ENCODE measurements at regions not wholly inside any gene's neighbourhood (a gene's known extent, or its start where the extent isn't known, plus 50 kb on each side); places are given as distances from the start of the nearest gene placed in this dataset.
A peak's percentile ranks its signal among the peaks of the same experiment; 100 is the strongest.

DNA sequence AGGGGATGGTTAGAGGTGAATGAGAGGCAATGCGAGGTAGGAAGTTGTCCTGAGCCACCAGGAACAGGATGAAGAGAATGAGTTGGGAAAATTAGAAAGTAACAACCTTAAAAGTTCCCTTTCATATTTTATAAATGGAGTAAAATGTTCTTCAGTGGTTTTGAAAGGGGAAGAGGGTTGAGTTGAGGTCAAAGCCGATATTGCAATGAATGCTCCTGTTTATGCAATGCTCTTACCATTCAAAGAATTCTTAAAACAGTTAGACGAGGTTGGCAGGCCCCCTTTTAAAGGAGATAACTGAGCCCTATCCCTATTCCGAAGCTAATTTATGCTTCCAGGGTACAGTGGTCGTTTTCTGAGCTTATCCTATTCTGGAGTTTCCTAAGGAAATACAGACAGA lies 2110.3 kb upstream of the CELF4 start:
- DNase-seq (ENCODE audit: low spot score), result no peak

DNA sequence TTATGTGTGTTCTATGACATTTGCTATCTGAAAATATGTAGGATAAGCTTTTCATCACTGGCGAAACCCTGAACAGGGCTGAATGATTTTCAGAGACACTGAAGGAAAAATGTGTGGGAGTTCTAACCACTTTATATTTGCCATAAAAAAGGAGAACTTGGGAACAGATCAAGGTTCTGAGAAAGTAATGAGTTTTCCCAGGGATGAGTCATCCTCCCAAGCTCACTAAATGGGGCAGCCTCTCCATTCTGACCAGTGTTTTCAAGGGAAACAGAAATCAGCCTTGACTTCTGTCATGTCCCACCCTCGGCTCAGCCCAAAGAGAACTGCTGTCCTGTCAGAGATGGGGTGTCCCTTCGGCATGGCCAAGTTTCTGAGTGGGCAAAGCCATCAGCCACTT lies 2109.8 kb upstream of the CELF4 start:
- DNase-seq (ENCODE audit: low spot score), result peak; percentile 41

DNA sequence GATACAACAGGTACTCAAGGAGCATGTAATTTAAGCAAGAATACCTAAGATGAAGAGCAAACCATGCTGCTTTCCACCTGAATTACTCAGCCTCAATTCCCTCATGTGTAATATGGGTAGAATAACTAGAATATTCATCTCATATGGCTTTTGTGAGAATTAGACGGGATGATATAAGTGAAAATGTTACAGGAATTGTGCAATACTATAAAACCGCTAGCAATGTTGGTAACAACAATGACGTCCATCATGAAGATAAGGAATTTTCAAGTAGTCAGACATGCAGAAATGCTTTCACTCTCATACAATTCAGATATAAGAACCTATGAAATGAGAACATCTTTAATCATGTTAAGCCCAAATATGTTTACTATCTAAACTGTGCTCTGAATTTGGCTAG lies 2106.6 kb upstream of the CELF4 start:
- no peak for DNase-seq (ENCODE audit: low spot score)

DNA sequence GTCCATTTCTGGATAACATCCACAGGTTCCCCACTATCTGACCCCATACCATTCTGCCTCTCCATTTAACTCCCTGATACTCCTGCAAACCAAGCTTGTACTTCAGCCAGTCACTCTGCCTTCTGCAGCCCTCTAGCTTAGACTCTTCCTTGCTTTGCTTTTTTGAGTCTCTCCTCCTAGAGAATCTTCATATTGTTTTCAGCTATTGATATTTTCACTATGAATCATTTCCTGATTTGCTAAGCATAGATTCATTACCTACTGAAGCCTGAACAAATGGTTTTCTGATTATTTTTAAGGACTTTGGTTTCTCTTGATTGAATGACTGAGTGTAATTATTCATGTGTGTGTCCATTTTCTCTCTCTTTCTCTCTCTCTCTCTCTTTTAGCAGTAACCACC lies 2102.3 kb upstream of the CELF4 start:
- peak; percentile 14 for DNase-seq (ENCODE audit: low spot score)

DNA sequence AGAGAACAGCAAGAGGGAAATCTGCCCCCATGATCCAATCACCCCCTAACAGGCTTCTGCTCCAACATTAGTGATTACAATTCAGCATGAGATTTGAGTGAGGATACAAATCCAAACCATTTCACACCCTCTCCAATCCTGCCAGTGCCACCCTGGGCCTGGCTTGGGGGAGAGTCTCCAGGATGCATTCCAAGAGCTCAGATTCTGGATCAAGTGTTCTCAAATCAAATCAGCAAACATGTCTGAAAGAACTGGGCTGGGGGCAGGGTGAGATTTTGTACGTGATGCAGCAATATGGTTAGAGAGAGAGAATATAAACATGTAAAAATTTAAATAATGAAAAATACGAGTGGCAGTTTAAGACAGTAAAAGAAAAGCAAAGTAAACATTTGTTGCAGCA lies 2100.9 kb upstream of the CELF4 start:
- DNase-seq (ENCODE audit: low spot score), result no peak

DNA sequence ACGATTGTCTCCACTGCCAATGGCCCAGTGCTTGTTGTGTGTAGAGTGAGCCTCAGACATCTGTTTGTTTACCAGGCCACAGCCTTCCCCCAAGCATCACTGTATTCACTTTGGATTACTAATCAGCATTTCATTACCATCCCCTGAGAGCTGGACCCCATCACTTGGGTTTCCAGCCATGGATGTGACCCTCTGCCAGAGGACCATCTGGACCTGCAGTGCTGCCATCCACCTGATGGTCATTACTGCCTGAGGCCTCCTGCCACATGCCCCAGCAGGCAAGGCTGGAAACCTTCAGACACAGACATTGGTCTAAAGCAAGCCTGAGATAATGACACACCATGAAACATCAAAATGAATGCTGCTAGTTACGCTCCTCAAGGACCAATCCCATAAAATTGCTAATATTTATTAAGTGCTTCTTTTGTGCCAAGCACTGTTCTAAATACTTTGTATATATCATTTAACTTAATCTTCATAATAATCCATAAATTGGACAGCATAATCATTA lies 2096.3 kb upstream of the CELF4 start:
- no peak for DNase-seq (ENCODE audit: low spot score)

DNA sequence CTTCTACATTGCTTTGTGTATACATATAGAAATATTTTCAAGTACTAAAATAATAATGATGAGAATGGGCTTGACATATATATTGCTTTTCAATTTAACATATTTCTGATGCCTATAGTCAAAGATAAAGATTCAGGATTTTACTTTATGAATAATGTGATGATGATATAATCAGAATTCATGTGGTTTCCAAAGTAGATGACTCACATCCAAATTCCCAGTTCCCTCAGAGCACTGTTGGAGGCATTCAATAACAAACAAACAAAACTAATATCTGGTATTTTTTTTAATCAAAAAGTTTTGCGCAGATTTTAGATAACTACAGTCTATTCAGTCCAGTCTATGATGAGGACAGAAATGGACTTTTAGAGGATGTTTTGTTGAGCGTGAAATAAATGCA lies 2094.5 kb upstream of the CELF4 start:
- peak; percentile 9 for DNase-seq (ENCODE audit: low spot score)

DNA sequence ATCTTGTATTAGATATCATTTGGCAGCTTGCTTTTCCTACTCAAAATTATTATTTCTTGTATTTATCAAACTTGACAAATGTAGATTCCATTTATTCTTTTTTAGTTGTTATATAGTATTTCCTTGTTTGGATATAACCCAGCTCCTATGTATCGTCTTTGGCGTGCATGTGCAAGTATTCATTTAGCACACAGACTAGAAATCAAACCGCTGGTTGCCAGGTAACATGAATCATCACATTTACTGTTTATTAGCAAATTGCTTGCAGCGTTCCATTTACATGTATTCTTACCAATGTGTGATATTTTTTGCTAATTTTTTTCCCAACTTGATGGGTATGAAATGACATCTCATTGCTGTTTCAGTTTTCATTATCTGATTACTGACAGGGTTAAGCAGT lies 2089.7 kb upstream of the CELF4 start:
- DNase-seq (ENCODE audit: low spot score), result no peak

DNA sequence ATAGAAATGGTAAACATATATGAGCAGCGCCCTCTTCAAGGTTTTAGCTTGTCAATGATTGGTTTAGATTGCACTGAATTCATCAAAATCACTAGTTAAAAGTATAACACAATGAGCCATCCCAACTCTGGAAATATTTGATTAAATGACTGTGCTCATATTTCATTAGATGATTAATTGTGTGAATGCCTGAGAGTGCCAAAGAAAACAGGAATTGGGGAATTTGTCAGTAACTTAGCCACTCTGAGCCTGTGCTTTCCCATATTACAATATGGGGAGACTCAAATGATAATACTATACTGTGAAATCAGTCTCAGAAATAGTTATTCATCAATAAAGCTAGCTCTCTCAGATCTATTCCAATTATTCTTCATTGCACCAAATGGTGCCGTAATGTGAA lies 2087.6 kb upstream of the CELF4 start:
- no peak for DNase-seq (ENCODE audit: low spot score)

DNA sequence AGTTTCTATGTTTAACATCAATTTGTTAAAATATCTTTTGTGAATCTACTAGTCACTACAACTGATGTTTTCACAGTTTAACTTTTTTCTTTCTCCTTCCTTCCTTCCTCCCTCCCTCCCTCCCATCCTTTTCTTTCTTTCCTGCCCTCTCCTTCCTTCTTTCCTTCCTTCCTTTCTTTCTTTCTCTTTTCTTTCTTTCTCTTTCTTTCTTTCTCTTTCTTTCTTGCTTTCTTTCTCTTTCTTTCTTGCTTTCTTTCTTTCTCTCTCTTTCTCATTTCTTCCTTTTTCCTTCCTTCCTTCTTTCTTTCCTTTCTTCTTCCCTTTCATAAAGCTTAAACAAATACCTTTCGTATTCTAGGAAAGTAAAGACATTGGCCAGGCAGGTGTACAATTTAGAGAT lies 2083.0 kb upstream of the CELF4 start:
- DNase-seq (ENCODE audit: low spot score), result no peak

DNA sequence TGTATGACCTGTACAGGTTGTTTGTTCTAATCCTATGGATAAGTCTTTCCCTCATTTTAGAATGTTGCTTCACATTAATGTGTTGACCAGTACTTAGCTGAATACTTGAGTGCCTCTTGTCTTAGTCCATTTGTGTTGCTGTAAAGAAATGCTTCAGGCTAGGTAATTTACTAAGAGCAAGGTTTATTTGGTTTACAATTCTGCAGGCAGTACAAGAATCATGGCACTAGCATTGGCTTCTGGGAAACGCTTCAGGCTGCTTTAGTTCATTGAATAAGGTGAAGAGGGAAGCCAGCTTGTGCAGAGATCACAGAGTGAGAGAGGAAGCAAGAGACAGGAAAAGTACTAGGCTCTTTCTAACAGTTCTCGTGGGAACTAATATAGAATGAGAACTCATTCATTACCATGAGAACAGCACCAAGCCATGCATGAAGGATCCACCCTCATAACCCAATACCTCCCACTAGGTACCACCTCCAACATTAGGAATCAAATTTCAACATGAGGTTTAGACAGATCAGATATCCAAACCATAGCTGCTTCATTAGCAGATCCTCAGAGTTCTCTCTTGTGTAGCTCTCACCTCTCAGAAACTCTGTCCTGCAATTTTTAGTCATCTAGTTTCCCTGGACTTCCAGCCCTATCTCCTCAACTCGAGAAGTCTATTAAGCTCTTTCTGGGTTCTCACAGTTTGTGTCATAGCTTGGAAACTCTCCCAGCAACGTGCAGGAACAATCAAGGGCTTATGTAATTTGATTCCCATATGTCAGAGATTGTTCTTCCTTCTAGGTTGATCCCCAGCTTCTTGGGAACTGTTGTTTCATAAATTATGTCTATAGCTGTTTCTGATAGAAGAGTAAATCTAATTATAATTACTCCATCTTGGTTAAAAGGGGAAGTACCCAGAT lies 2082.3 kb upstream of the CELF4 start:
- DNase-seq (ENCODE audit: low spot score), result peak; percentile 37

DNA sequence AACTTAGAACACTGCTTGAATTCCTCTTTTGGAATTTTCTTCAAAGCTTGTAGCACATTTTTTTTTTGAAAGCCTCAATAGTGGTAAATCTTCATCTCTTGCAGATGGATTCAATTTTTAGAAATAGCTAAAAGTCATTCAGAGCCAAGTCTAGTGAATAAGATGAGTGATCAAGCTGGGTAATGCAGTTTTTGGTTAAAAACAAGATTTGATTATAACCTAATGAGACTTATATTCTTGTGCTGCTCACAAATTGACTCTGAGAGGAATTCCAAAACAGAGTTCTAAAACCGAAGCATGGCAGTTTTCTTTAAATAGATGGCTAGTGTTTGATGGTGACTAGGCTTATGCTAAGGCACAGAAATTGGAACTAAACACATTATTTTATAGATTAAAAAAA lies 2072.6 kb upstream of the CELF4 start:
- DNase-seq (ENCODE audit: low spot score), result no peak

DNA sequence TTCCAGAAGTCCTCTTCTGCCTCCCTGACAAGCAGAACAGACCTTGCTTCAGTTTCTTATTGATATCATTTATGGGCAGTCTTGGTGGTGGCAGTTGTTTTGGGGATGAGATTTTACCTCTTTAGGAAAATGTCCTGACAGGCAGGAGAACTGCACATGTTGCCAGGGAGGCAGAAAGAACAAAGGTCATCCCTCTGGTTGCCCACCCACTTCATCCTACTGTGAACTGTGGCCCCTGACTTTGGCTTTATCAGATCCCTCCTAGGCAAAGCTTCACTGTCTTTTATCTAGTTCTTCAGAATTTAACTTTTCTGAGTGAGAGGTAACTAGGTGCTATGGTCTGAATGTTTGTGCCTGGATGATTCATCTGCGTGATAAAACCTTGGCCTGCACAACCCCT lies 2071.3 kb upstream of the CELF4 start:
- DNase-seq (ENCODE audit: low spot score), result no peak

DNA sequence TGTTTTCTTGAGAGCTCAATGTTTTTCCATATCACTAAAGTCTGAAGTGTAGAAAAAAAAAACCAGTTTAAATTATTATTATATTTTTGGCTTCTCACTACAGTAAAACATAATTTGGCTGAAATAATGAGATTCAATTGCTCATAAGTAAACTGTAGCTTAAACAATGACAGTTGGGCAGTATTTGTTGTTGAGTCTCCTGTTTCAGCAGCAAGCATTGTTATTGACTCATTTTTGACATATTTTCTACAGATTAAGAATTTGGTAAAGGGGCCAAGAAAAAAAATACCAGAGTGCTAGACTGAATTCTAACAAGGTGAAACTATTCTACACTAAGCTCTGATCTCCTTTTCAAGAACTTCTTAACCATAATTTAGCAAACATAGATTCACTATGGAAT lies 2070.4 kb upstream of the CELF4 start:
- DNase-seq (ENCODE audit: low spot score), result no peak

DNA sequence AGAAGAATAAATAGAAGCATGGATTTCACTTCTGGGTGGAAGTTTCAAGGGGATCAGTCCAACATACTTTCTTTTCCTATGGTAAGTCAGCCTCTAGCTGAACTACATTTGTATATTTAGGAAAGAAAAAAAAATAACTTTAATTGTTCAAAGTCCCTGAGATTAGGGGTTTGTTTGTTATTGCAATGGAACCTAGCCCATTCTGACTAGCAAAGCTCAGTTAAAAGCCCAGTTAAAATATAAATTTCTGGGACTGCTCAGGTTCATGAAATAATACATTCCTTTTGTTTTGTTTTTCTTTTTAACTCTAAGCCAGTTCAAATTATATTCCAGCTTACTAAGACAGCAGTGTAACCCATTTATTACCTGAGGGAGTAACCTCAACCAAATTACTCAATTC lies 2069.6 kb upstream of the CELF4 start:
- no peak for DNase-seq (ENCODE audit: low spot score)

DNA sequence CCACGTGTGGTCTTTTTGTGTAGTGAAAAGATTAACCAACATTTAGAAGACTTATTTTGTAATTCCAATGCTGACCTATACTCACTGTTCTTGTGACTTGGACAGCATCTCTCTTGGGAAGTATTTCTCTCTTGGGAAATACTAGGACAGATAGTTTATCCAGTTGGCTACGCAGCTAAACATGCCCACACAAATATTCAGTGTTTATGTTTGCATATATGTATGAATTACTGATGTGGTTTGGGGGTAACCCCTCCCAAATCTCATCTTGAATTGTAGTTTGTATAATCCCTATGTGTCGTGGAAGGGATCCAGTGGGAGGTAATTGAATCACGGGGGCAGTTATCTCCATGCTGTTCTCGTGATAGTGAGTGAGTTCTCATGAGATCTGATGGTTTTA lies 2062.3 kb upstream of the CELF4 start:
- DNase-seq (ENCODE audit: low spot score), result no peak

DNA sequence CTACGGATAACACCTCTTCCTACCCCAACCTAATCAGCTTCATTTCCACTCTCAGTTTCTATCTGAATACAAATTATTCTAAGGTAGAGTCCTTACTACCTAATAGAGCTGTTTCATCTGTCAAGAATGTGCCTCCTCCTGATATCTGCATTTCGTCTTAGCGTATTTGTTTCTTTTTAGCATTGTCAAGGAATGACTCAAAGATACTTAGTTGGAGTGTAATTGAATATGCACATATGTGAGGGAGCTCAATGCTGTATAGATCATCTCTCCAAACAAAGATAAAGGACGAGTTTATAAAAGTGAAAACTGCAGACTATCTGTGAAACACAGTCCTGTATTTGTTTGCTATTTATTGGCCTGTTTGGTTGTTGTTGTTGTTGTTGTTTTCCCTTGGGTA lies 2059.4 kb upstream of the CELF4 start:
- no peak for DNase-seq (ENCODE audit: low spot score)

DNA sequence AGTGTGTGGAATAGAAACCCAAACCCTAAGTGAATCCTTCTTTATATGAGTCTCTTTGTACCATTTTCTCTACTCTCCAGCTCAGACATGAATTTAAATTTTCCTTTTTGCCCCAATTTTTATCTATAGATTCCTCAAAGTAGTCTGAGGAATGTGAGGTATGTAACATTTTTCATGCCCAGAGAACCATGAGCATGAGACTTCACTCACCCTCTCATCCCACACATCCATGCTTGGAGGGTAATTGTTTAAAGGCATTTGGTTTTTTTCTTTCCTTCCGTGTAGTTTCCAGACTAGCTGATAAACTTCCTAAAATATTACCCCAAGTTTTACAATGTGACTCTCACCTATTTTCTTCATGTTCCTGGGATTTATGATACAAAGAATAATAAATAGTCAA lies 2056.8 kb upstream of the CELF4 start:
- DNase-seq (ENCODE audit: low spot score), result no peak

DNA sequence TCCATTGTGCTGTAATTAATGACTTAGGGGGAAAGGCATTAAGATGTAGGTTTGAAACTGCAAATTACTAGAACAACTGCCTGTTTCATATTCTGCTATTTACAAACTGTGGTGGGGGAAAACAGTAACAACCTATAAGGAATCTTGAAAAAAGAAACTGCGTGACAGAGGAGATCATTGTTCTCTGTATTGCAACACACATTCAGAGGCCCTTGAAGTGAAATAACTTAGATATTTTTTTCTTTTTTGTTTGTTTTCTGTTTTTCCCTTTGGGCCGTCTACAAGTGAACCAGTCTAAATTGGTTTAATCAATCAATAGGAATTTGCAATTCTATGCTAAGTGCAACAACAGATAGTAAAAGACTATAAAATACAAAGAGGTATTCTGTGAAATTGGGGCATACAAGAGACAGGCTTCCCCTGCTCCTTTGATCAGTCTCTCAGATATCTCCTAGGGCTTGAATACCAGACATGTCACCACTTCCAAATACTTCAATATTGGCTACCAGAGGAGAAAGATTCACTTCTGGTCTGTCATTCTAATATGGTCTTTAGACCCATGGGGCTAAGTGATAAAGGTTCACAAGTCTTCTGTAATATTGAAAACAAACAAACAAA lies 2055.1 kb upstream of the CELF4 start:
- DNase-seq (ENCODE audit: low spot score), result no peak

DNA sequence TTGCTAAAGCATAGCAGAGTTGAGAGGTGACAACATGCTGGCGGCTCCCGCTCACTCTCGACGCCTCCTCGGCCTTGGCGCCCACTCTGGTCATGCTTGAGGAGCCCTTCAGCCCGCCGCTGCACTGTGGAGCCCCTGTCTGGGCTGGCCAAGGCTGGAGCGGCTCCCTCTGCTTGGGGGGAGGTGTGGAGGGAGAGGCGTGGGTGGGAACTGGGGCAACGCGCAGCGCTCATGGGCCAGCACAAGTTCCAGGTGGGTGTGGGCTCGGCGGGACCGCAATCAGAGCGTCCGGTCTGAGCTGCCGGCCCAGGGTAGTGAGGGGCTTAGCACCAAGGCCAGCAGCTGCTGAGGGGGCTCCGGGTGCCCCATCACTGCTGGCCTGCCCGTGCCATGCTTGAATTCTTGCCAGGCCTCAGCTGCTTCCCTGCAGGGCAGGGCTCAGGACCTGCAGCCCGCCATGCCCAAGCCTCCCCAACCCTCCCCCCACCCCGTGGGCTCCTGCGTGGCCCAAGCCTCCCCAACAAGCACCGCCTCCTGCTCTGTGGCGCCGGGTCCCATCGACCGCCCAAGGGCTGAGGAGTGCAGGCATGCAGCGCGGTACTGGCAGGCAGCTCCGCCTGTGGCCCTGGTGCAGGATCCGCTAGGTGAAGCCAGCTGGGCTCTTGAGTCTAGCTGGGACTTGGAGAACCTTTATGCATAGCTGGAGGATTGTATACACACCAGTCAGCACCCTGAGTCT lies 2052.8 kb upstream of the CELF4 start:
- no peak for DNase-seq (ENCODE audit: low spot score)

DNA sequence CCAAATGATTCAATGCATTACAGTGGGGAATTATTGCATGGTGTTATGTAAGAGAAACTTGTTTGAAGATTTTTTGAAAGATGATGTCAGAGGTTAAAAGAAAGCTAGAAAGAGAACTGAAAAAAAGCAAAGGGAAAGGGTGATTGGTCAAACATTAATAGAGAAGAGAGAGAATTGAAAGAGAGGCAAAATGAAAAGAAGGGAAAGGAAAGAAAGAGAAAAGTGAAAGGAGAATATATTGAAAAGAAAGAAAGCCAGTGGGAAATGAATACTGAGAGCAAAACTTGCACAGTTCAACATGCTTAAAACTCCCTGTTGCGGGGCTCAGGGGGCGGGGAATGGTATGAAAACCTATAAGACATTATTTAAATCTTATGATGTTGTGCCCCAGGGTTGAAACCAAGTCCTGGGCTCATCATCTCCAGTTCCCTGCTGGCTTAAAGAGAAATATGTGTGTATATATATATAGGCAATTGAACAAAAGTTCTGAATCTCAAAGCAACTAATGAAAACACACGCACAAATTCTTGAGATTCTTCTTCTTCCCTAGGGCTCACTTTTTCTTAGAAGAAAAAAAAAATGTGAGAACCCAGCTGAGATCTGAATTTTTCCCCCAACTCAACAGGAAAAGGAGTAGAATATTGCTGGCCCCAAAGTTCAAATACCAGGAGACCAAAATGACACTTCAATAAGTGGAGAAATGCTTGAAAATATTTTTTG lies 2045.9 kb upstream of the CELF4 start:
- DNase-seq (ENCODE audit: low spot score), result no peak

DNA sequence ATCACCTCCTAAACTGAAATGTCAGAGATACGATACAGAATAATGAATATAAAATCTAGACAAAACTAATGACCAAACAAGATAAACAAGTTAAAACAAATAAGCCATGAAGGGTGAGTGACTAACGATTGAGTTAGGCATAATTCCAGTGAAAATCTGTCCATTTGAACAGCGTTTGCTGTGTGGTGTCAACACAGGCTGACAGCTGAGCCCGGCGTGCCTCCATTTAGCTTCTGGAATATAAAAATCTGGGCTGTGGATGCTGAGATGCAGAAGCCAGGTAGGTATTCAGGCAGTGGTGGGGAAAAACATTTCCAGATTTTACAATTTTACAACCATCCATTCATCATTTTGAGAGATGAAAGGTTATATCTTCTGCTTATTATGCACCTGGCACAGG lies 2041.4 kb upstream of the CELF4 start:
- no peak for DNase-seq (ENCODE audit: low spot score)
